ENCODE measurements at regions not wholly inside any gene's neighbourhood (a gene's known extent, or its start where the extent isn't known, plus 50 kb on each side); places are given as distances from the start of the nearest gene placed in this dataset.

DNA sequence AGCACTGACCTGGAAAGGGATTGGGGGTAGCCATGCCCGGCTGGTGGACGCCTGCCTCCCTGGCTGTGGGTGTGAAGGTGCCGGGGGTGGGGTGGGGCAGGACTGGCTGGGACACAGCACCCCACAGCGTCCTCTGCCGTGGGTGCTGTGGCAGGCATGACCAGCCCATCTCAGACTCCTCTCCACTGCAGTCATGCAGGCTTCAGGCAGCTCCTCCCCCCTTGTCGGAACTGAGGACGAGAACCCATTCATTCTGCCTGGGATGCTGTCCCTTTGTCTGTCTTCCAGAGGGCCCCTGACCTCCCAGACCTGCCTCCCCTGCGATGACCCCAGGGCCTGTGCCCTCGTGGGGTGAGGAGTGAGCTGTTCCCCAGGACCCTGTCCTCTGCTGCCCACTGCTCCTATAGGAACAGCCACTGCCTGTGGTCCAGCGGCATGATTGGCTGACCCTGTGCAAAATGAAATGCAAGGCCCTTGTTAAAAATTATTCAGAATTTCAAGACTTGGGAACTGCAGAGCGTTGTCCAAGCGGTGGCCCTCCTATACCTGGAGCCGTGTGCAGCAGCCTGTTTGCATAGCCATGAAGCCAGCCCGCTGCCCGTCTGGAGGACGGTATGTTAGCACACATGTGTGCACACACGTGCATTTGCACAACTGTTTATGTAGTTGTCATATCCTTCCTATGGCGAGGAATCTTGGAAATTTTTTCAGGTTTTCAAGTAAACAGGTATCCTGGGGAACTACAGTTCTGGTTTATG, 1122.3 kb downstream of the BRD1 start:
- Histone ChIP-seq H3K9me2 (replicated peaks; ENCODE audit: low read length) (no peaks in the 10 kb centered on the region), H3K4me1 (ENCODE audit: insufficient read depth, low read length) (no peaks in the 10 kb centered on the region), H3K79me2 (ENCODE audit: low read length) (no peaks in the 10 kb centered on the region), H3K27me3 (ENCODE audit: low read length) (no peaks in the 10 kb centered on the region), H3K9me3 (ENCODE audit: low read length) (no peaks in the 10 kb centered on the region), H3K36me3 (ENCODE audit: low read depth, low read length) (no peaks in the 10 kb centered on the region), H2AFZ (ENCODE audit: low read length) (no peak overlapping the region), H4K20me1 (ENCODE audit: low read length) (no peaks in the 10 kb centered on the region), H3K4me3 (ENCODE audit: low read length) (no peak overlapping the region), H3K4me2 (ENCODE audit: low read length) (no peak overlapping the region), H3K9ac (ENCODE audit: low read length) (no peak overlapping the region), H3K27ac (ENCODE audit: low read length) (no peak overlapping the region), H3F3A (ENCODE audit: low read length, unreplicated experiment) (no peaks in the 10 kb centered on the region)
- no TSS peak for BruUV-seq (replicated peaks)
- intact Hi-C loops (cut with micrococcal nuclease), result no loop called here
- ATAC-seq (no peak), DNase-seq (no peak)
- CTCF ChIA-PET, result no interaction called here
- POLR2A ChIA-PET (ENCODE audit: unreplicated experiment), result no interaction called here
- TF ChIP-seq, protein P1, sequence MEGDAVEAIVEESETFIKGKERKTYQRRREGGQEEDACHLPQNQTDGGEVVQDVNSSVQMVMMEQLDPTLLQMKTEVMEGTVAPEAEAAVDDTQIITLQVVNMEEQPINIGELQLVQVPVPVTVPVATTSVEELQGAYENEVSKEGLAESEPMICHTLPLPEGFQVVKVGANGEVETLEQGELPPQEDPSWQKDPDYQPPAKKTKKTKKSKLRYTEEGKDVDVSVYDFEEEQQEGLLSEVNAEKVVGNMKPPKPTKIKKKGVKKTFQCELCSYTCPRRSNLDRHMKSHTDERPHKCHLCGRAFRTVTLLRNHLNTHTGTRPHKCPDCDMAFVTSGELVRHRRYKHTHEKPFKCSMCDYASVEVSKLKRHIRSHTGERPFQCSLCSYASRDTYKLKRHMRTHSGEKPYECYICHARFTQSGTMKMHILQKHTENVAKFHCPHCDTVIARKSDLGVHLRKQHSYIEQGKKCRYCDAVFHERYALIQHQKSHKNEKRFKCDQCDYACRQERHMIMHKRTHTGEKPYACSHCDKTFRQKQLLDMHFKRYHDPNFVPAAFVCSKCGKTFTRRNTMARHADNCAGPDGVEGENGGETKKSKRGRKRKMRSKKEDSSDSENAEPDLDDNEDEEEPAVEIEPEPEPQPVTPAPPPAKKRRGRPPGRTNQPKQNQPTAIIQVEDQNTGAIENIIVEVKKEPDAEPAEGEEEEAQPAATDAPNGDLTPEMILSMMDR (conservative IDR thresholded peaks at IDR 0.05; ENCODE audit: low read depth, low read length), result no peak
- no peak for TF ChIP-seq EZH2phosphoT487 (IDR thresholded peaks at IDR 0.05; ENCODE audit: borderline replicate concordance, low read length)
- no peak for TF ChIP-seq EZH2 (IDR thresholded peaks at IDR 0.05; ENCODE audit: low read length, unreplicated experiment)

DNA sequence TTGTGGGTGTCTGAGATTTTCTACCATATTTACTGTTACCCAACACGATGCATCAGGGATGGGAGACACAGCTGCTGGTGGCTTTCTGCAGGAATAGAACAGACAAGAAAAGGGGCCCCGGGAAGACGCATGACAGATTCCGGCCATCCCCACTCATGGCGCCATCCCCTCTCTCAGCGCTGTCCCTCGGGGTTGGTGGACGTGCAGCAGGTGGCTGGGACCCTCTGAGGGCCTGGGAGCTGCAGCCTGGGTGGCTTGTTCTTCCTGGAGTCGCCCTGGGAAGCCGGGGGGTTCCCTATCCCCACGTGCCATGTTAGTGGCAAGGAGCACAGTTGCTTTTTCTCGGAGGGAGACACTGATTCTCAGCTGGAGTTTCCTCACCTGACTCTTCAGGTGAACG, 1123.3 kb downstream of the BRD1 start:
- DNase-seq (no peak), ATAC-seq (no peak)
- no peaks in the 10 kb centered on the region for H3K36me3 ChIP-seq (ENCODE audit: low read depth, low read length)
- no peaks in the 10 kb centered on the region for H4K20me1 ChIP-seq (ENCODE audit: low read length)
- H3K4me1 ChIP-seq (ENCODE audit: insufficient read depth, low read length), result no peaks in the 10 kb centered on the region
- no peak overlapping the region for H3K4me3 ChIP-seq (ENCODE audit: low read length)
- no peaks in the 10 kb centered on the region for H3K9me2 ChIP-seq (replicated peaks; ENCODE audit: low read length)
- H3K79me2 ChIP-seq (ENCODE audit: low read length), result no peaks in the 10 kb centered on the region
- no peaks in the 10 kb centered on the region for H3F3A ChIP-seq (ENCODE audit: low read length, unreplicated experiment)
- H3K4me2 ChIP-seq (ENCODE audit: low read length), result no peak overlapping the region
- BruUV-seq (replicated peaks), result no TSS peak
- H3K27me3 ChIP-seq (ENCODE audit: low read length), result no peaks in the 10 kb centered on the region
- no peak overlapping the region for H2AFZ ChIP-seq (ENCODE audit: low read length)
- TF ChIP-seq, protein P1 (conservative IDR thresholded peaks at IDR 0.05; ENCODE audit: low read depth, low read length), result no peak
- TF ChIP-seq EZH2 (IDR thresholded peaks at IDR 0.05; ENCODE audit: low read length, unreplicated experiment), result no peak
- no peak for TF ChIP-seq EZH2phosphoT487 (IDR thresholded peaks at IDR 0.05; ENCODE audit: borderline replicate concordance, low read length)
- no peak overlapping the region for H3K9ac ChIP-seq (ENCODE audit: low read length)
- CTCF ChIA-PET, result no interaction called here
- no peak overlapping the region for H3K27ac ChIP-seq (ENCODE audit: low read length)
- POLR2A ChIA-PET (ENCODE audit: unreplicated experiment), result no interaction called here
- intact Hi-C loops (cut with micrococcal nuclease), result no loop called here
- no peaks in the 10 kb centered on the region for H3K9me3 ChIP-seq (ENCODE audit: low read length)

DNA sequence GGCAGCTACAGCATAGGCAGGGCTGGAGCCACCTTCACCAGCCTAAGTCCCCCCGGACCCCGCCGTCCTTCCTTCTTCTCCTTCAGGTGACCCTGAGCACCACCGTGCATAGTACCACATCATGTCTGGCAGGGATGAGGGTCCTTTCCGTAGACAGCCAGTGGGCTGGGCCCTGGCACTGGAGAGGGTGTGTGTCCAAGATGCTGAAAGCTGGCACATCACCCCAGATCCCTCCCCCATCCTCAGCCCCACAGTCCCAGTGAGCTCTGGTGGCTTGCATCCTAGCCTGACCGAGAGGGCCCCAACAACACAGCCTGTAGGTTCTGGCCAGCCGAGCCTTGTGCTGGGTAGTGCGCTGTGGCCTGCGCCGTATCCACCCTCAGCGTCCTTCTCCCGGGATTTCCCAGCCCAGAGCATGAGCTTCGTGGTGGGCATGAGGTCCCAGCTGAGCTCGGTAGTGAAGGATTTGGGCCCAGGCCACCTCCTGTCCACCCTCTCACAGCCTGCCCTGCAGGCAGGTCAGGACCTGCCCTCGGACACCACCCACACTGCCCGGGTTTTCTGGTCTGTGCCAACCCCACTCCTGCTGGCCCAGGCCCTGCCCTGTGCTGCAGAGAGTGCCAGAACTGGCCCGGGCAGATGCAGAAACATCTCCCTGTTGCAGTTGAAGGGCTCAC, 1124.3 kb downstream of the BRD1 start:
- Histone ChIP-seq H2AFZ (ENCODE audit: low read length) (no peak overlapping the region), H3K27ac (ENCODE audit: low read length) (no peak overlapping the region), H3K4me2 (ENCODE audit: low read length) (no peak overlapping the region), H3F3A (ENCODE audit: low read length, unreplicated experiment) (no peaks in the 10 kb centered on the region), H3K4me1 (ENCODE audit: insufficient read depth, low read length) (no peaks in the 10 kb centered on the region), H3K36me3 (ENCODE audit: low read depth, low read length) (no peaks in the 10 kb centered on the region), H3K9me2 (replicated peaks; ENCODE audit: low read length) (no peaks in the 10 kb centered on the region), H3K79me2 (ENCODE audit: low read length) (no peaks in the 10 kb centered on the region), H3K27me3 (ENCODE audit: low read length) (no peaks in the 10 kb centered on the region), H4K20me1 (ENCODE audit: low read length) (no peaks in the 10 kb centered on the region), H3K9ac (ENCODE audit: low read length) (no peak overlapping the region), H3K4me3 (ENCODE audit: low read length) (no peak overlapping the region), H3K9me3 (ENCODE audit: low read length) (no peaks in the 10 kb centered on the region)
- ChIA-PET POLR2A (ENCODE audit: unreplicated experiment) (no interaction called here), CTCF (no interaction called here)
- intact Hi-C loops (cut with micrococcal nuclease), result no loop called here
- ATAC-seq, result no peak
- TF ChIP-seq, protein P1 (conservative IDR thresholded peaks at IDR 0.05; ENCODE audit: low read depth, low read length), result no peak
- TF ChIP-seq EZH2phosphoT487 (IDR thresholded peaks at IDR 0.05; ENCODE audit: borderline replicate concordance, low read length) (no peak), EZH2 (IDR thresholded peaks at IDR 0.05; ENCODE audit: low read length, unreplicated experiment) (no peak)
- no TSS peak for BruUV-seq (replicated peaks)
- DNase-seq, result no peak

Data from PC-3 (cell line).